ENCODE measurements at regions not wholly inside any gene's neighbourhood (a gene's known extent, or its start where the extent isn't known, plus 50 kb on each side); places are given as distances from the start of the nearest gene placed in this dataset.

DNA sequence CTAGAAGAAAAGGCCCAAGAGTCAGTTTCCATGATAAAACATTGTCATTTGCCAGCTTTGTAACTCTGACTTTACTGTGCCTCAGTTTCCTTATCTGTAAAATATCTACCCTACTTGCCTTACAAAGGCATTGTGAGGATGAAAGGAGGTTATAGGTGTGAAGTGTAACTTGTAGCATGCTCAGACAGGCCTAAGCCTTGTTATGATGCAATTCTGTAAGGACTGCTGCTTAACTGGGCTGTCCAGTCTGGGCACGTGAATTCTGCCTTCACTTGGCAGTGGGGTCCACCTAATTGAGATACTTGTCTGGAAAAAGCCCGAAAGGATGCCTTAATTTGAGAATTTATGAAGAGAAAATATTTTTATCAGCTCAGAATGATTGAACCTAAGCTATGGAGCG, 114.5 kb upstream of the DYRK2 start:
- dilution Hi-C loops (cut with HindIII; ENCODE audit: low sequenced_read_pairs, unreplicated experiment): no loop called here
- Histone ChIP-seq H4K20me1 (ENCODE audit: insufficient read depth, low read length) (no peaks in the 10 kb centered on the region), H4K5ac (ENCODE audit: low read depth, low read length) (no peak overlapping the region), H3K18ac (ENCODE audit: low read depth, low read length) (no peak overlapping the region; the same call in 1 of the 2 replicates), H3K9me3 (ENCODE audit: control insufficient read depth, insufficient read depth, low read length) (no peaks in the 10 kb centered on the region), H2AK9ac (replicated peaks; ENCODE audit: low read depth, low read length, poor library complexity) (no peak overlapping the region), H2BK120ac (ENCODE audit: low read depth, low read length) (no peak overlapping the region), H4K91ac (ENCODE audit: insufficient read depth, low read depth, low read length) (no peak overlapping the region), H2BK5ac (ENCODE audit: low read depth, low read length, poor library complexity, severe bottlenecking) (no peak overlapping the region), H2AK5ac (ENCODE audit: low read depth, low read length) (no peak overlapping the region), H3K4me3 (ENCODE audit: insufficient read depth, low read depth, low read length) (no peak overlapping the region), H3K36me3 (ENCODE audit: control insufficient read depth, insufficient read depth, low read length) (no peaks in the 10 kb centered on the region), H4K8ac (ENCODE audit: low read depth in 2 of 2, low read length in 2 of 2) (no peak overlapping the region), H3K23ac (ENCODE audit: low read depth, low read length) (no peak overlapping the region), H3K4ac (ENCODE audit: low read depth, low read length) (no peak overlapping the region), H3K9me1 (ENCODE audit: insufficient read depth, low read length) (no peaks in the 10 kb centered on the region; the same call in 1 of the 2 replicates), H3K27me3 (ENCODE audit: control insufficient read depth, insufficient read depth, low read length) (peaks cover 1% of the 10 kb centered on the region), H3K9ac (ENCODE audit: low read depth, low read length) (no peak overlapping the region), H3K27ac (ENCODE audit: insufficient read depth, low read length) (no peak overlapping the region), H2AFZ (replicated peaks; ENCODE audit: low read length, poor library complexity) (no peak overlapping the region), H3K56ac (ENCODE audit: extremely low read depth, insufficient read depth, low read length) (no peak overlapping the region), H2BK20ac (ENCODE audit: low read depth, low read length) (no peak overlapping the region), H3K79me1 (ENCODE audit: low read depth in 1 of 2, low read length in 2 of 2) (no peaks in the 10 kb centered on the region), H3K4me2 (ENCODE audit: low read depth, low read length) (no peak overlapping the region), H3K14ac (replicated peaks; ENCODE audit: low read depth, low read length) (no peak overlapping the region), H3K4me1 (ENCODE audit: control insufficient read depth, insufficient read depth, low read length) (peaks cover 2% of the 10 kb centered on the region; the same call in 1 of the 2 replicates), H2BK15ac (ENCODE audit: low read depth, low read length) (no peak overlapping the region)
- in situ Hi-C loops (cut with MboI; ENCODE audit: low sequenced_read_pairs): no loop called here
- intact Hi-C loops (cut with micrococcal nuclease): no loop called here
- ChIA-PET POLR2A (ENCODE audit: unreplicated experiment) (no interaction called here), CTCF (no interaction called here)
- TF ChIP-seq CEBPB (IDR thresholded peaks at IDR 0.05; ENCODE audit: low read depth, low read length): peak; percentile 47; the same call in 1 of the 2 replicates
- TF ChIP-seq, protein P1, sequence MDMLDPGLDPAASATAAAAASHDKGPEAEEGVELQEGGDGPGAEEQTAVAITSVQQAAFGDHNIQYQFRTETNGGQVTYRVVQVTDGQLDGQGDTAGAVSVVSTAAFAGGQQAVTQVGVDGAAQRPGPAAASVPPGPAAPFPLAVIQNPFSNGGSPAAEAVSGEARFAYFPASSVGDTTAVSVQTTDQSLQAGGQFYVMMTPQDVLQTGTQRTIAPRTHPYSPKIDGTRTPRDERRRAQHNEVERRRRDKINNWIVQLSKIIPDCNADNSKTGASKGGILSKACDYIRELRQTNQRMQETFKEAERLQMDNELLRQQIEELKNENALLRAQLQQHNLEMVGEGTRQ (IDR thresholded peaks at IDR 0.05; ENCODE audit: low read depth, low read length): no peak
- WGBS, 2 experiments (ENCODE audit: extremely low coverage in 2 of 2, insufficient read length in 1 of 2): no CpG with 5 or more reads among the region's 3 CpGs
- no peak for DNase-seq
- no TSS peak for BruUV-seq (replicated peaks)
- ATAC-seq (ENCODE audit: low read depth): no peak
